Caco-2 (cell line): ENCODE measurements at regions not wholly inside any gene's neighbourhood (a gene's known extent, or its start where the extent isn't known, plus 50 kb on each side); places are given as distances from the start of the nearest gene placed in this dataset.

ENCODE experiments used
- BruUV-seq: library from RNA; stranded (reverse); fragments of 400-500 nt; replicated peaks from 2 replicates; lab custom pipeline; 2021; lab: Mats Ljungman, UMichigan
- CTCF ChIA-PET: fragments of 300-600 bp; sonication (Branson Sonifier 250); formaldehyde crosslinking; loops from one replicate; lab custom pipeline; 2022; ENCODE audit warnings: antibody characterized with exemption; lab: Charles Lee
- POLR2A ChIA-PET: fragments of 300-600 bp; sonication (Branson Sonifier 250); formaldehyde crosslinking; loops from one replicate; lab custom pipeline; 2022; ENCODE audit warnings: antibody characterized with exemption; lab: Charles Lee
- DNase-seq, 2 experiments: peaks; one replicate each; pipeline versions ENCODE4 v3.0.0 to v3.0.0-alpha.2; 2020 to 2022
- H3K27me3 ChIP-seq: replicated peaks from 2 replicates; pipeline ENCODE4 v1.6.0; 2011; ENCODE audit warnings: low read length; ENCODE audit not compliant: control insufficient read depth, insufficient read depth
- H3K36me3 ChIP-seq: 2 replicates; pipeline ENCODE4 v1.5.1; 2011; ENCODE audit warnings: low read length; ENCODE audit not compliant: control insufficient read depth, insufficient read depth
- H3K4me1 ChIP-seq: fragments of 250-450 bp; sonication (Bioruptor Pico); 2 replicates; pipeline ENCODE4 v1.5.1; 2020; ENCODE audit warnings: mild to moderate bottlenecking
- H3K4me3 ChIP-seq: 2 replicates; pipeline ENCODE4 v1.5.1; 2011; ENCODE audit warnings: low read depth, mild to moderate bottlenecking, control low read depth, low read length
- H3K9me3 ChIP-seq: fragments of 250-450 bp; sonication (Bioruptor Pico); 2 replicates; pipeline ENCODE4 v1.5.1; 2020; ENCODE audit warnings: mild to moderate bottlenecking, moderate library complexity
- H3K27ac Mint-ChIP-seq: one replicate; pipeline ENCODE4 v1.8.0; 2022; ENCODE audit warnings: mixed read lengths; ENCODE audit not compliant: unreplicated experiment
- H3K27me3 Mint-ChIP-seq: one replicate; pipeline ENCODE4 v1.8.0; 2022; ENCODE audit warnings: mixed read lengths; ENCODE audit not compliant: insufficient read depth, unreplicated experiment
- H3K36me3 Mint-ChIP-seq: one replicate; pipeline ENCODE4 v1.8.0; 2022; ENCODE audit warnings: mild to moderate bottlenecking, mixed read lengths; ENCODE audit not compliant: insufficient read depth, unreplicated experiment
- H3K4me1 Mint-ChIP-seq: one replicate; pipeline ENCODE4 v1.8.0; 2022; ENCODE audit warnings: low read depth, mixed read lengths; ENCODE audit not compliant: unreplicated experiment
- H3K4me3 Mint-ChIP-seq: one replicate; pipeline ENCODE4 v1.8.0; 2022; ENCODE audit warnings: mild to moderate bottlenecking, moderate library complexity, mixed read lengths; ENCODE audit not compliant: unreplicated experiment
- H3K9me3 Mint-ChIP-seq: one replicate; pipeline ENCODE4 v1.8.0; 2022; ENCODE audit warnings: mixed read lengths; ENCODE audit not compliant: unreplicated experiment
- intact Hi-C: fragments of 100-400 bp; cut with micrococcal nuclease; formaldehyde crosslinking; loops from one replicate; pipeline ENCODE4 v1.10.0; 2022; ENCODE audit not compliant: unreplicated experiment
- TF ChIP-seq, protein P1 (sequence below), 2 experiments: fragments of 200-600 bp in 1 of 2; IDR thresholded peaks; 1 replicate in 1 of 2; 2 replicates in 1 of 2; pipeline versions ENCODE4 v1.5.1 to v1.8.0; 2011 to 2022; ENCODE audit warnings: antibody characterized with exemption in 1 of 2, control low read depth in 1 of 2, inconsistent platforms in 1 of 2, low read depth in 1 of 2, low read length in 1 of 2, mild to moderate bottlenecking in 1 of 2, moderate library complexity in 1 of 2; ENCODE audit not compliant: insufficient read depth in 1 of 2, severe bottlenecking in 1 of 2, unreplicated experiment in 1 of 2

DNA sequence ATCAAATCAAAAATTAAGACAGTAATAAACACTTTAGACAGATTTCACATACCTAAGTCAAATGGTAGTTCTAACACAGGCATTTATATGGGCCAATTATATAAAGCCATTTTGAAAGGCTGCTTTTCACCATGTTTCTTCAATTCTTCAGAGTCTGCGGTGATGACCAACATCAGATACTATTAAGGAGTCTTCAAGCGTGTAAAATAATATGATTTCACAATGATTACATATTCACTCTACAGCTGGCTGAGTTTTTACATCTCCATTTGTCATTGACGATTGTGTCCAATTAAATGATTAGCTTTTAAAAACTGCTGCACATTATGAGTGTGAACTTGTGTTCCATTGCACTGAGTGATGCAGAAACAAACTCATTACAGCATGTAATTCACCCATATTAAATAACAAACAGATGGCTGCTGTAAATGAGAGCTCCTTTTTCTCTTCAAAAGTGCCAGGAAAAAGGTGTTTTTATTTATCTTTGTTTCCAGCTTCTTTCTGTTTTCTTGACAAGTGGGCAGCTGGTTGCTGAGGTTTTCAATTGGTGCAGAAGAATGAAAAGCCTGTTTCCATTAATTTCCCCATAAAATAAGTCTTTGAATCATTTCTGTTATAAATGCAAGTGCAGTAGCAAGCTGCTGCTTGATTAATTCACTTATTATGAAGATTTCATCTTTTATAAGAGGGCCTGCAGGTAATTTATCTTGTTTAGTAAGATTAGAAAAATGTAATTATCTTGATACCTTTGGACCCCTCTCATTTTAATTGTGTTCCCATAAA, 676.1 kb upstream of the KLHL1 start:
- intact Hi-C loops = no loop called here
- CTCF ChIA-PET = no interaction called here
- Mint-ChIP-seq H3K9me3 (no peaks in the 10 kb centered on the region), H3K36me3 (no peaks in the 10 kb centered on the region), H3K27me3 (no peaks in the 10 kb centered on the region), H3K27ac (no peak overlapping the region), H3K4me3 (no peak overlapping the region), H3K4me1 (peaks cover 8% of the 10 kb centered on the region)
- Histone ChIP-seq H3K4me3 (no peak overlapping the region), H3K4me1 (no peaks in the 10 kb centered on the region), H3K36me3 (no peaks in the 10 kb centered on the region), H3K27me3 (no peaks in the 10 kb centered on the region), H3K9me3 (no peaks in the 10 kb centered on the region)
- no peak for DNase-seq
- TF ChIP-seq, protein P1, sequence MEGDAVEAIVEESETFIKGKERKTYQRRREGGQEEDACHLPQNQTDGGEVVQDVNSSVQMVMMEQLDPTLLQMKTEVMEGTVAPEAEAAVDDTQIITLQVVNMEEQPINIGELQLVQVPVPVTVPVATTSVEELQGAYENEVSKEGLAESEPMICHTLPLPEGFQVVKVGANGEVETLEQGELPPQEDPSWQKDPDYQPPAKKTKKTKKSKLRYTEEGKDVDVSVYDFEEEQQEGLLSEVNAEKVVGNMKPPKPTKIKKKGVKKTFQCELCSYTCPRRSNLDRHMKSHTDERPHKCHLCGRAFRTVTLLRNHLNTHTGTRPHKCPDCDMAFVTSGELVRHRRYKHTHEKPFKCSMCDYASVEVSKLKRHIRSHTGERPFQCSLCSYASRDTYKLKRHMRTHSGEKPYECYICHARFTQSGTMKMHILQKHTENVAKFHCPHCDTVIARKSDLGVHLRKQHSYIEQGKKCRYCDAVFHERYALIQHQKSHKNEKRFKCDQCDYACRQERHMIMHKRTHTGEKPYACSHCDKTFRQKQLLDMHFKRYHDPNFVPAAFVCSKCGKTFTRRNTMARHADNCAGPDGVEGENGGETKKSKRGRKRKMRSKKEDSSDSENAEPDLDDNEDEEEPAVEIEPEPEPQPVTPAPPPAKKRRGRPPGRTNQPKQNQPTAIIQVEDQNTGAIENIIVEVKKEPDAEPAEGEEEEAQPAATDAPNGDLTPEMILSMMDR (IDR thresholded peaks at IDR 0.05; ENCODE audit: insufficient read depth in 1 of 2, low read depth in 1 of 2, low read length in 1 of 2, severe bottlenecking in 1 of 2, unreplicated experiment in 1 of 2) = no peak
- POLR2A ChIA-PET = no interaction called here
- no TSS peak for BruUV-seq

DNA sequence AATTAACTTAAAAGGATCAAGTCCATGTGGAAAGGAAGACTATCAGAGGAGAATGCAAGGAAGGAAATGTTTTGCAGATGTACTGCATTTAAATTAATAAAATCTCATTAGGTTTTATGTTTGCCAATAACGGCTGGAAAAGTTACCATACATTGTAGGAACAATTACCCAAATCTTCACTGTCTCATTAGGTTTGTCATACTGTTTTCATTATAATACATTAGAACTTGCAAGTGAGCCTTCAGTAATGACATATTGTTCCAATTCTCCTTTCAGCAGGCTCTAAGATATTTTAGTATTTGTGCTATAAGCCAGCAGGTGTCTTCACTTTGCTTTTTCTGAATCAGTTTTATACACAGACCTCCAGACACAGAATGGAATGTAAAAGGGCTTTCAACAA, 661.6 kb upstream of the KLHL1 start:
- no peaks in the 10 kb centered on the region for H3K27me3 Mint-ChIP-seq
- no peaks in the 10 kb centered on the region for H3K9me3 Mint-ChIP-seq
- no peak overlapping the region for H3K27ac Mint-ChIP-seq
- no peaks in the 10 kb centered on the region for H3K36me3 Mint-ChIP-seq
- POLR2A ChIA-PET = no interaction called here
- Histone ChIP-seq H3K27me3 (no peaks in the 10 kb centered on the region), H3K4me3 (no peak overlapping the region), H3K4me1 (no peaks in the 10 kb centered on the region), H3K36me3 (no peaks in the 10 kb centered on the region), H3K9me3 (no peaks in the 10 kb centered on the region)
- BruUV-seq = no TSS peak
- no peak overlapping the region for H3K4me3 Mint-ChIP-seq
- CTCF ChIA-PET = no interaction called here
- no peak for DNase-seq
- intact Hi-C loops = no loop called here
- H3K4me1 Mint-ChIP-seq = no peaks in the 10 kb centered on the region
- TF ChIP-seq, protein P1 (IDR thresholded peaks at IDR 0.05; ENCODE audit: insufficient read depth in 1 of 2, low read depth in 1 of 2, low read length in 1 of 2, severe bottlenecking in 1 of 2, unreplicated experiment in 1 of 2) = no peak

DNA sequence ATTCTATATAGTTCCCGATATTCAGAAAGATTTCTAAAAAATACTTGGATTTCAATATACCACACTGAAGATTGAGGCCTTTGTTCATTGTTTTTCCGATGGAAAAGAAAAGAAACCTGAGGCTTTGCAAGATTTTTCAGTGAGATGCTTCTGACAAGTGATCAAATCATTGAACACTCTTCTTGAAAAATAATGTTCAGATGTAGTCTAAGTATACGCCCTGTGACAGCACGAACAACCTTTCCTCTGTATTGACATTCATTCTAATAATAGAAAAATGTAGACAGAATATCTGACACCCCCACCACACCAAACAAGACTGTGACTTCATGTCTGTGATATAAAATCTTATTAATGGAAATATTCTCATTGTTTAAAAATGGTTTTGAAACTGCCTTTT, 650.7 kb upstream of the KLHL1 start:
- H3K9me3 Mint-ChIP-seq = no peaks in the 10 kb centered on the region
- POLR2A ChIA-PET = no interaction called here

More for the DNA sequence above, 650.7 kb upstream of the KLHL1 start:
- Mint-ChIP-seq H3K36me3 (no peaks in the 10 kb centered on the region), H3K4me1 (no peaks in the 10 kb centered on the region), H3K27me3 (no peaks in the 10 kb centered on the region), H3K27ac (no peak overlapping the region), H3K4me3 (no peak overlapping the region)
- no peaks in the 10 kb centered on the region for H3K36me3 ChIP-seq
- no TSS peak for BruUV-seq
- H3K27me3 ChIP-seq = no peaks in the 10 kb centered on the region
- no peak overlapping the region for H3K4me3 ChIP-seq
- TF ChIP-seq, protein P1 (IDR thresholded peaks at IDR 0.05; ENCODE audit: insufficient read depth in 1 of 2, low read depth in 1 of 2, low read length in 1 of 2, severe bottlenecking in 1 of 2, unreplicated experiment in 1 of 2) = no peak
- CTCF ChIA-PET = no interaction called here
- no peaks in the 10 kb centered on the region for H3K4me1 ChIP-seq
- intact Hi-C loops = no loop called here
- no peaks in the 10 kb centered on the region for H3K9me3 ChIP-seq
- no peak for DNase-seq
